ENCODE measurements at regions not wholly inside any gene's neighbourhood (a gene's known extent, or its start where the extent isn't known, plus 50 kb on each side); places are given as distances from the start of the nearest gene placed in this dataset.

GRCh38 chr17:26963163-26963503, 330.8 kb upstream of the WSB1 start:
- TF ChIP-seq, protein P1, sequence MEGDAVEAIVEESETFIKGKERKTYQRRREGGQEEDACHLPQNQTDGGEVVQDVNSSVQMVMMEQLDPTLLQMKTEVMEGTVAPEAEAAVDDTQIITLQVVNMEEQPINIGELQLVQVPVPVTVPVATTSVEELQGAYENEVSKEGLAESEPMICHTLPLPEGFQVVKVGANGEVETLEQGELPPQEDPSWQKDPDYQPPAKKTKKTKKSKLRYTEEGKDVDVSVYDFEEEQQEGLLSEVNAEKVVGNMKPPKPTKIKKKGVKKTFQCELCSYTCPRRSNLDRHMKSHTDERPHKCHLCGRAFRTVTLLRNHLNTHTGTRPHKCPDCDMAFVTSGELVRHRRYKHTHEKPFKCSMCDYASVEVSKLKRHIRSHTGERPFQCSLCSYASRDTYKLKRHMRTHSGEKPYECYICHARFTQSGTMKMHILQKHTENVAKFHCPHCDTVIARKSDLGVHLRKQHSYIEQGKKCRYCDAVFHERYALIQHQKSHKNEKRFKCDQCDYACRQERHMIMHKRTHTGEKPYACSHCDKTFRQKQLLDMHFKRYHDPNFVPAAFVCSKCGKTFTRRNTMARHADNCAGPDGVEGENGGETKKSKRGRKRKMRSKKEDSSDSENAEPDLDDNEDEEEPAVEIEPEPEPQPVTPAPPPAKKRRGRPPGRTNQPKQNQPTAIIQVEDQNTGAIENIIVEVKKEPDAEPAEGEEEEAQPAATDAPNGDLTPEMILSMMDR (IDR thresholded peaks at IDR 0.05; ENCODE audit: poor library complexity, severe bottlenecking): no peak
- TF ChIP-seq POLR2AphosphoS5 (IDR thresholded peaks at IDR 0.05): no peak
- TF ChIP-seq RAD21 (conservative IDR thresholded peaks at IDR 0.05): no peak
- no peak for TF ChIP-seq EP300 (conservative IDR thresholded peaks at IDR 0.05; ENCODE audit: poor library complexity, severe bottlenecking)

Data from neural cell (in vitro differentiated cells).